Hypothalamus (tissue), 51 donors: ENCODE measurements at regions not wholly inside any gene's neighbourhood (a gene's known extent, or its start where the extent isn't known, plus 50 kb on each side); places are given as distances from the start of the nearest gene placed in this dataset.
"Not testable (repeated sequence)": the region's sequence is repeated elsewhere in the genome, so short reads cannot be mapped to it uniquely, and the experiment has no call there.

Source experiments
- DNase-seq, 51 donors: peaks; one replicate each; lab custom pipeline; 2025; lab: John Stamatoyannopoulos, UW

GRCh38 chrX:67213686-67214085 lies 330.1 kb upstream of the AR start:
- DNase-seq = not testable (repeated sequence)

- no peak for DNase-seq
These were observed 335.9 kb upstream of the AR start for GRCh38 chrX:67207912-67208311.

GRCh38 chrX:67159437-67159836 lies 384.4 kb upstream of the AR start:
- DNase-seq = no peak

GRCh38 chrX:67114635-67115034 lies 429.2 kb upstream of the AR start:
- no peak for DNase-seq

- DNase-seq = no peak
These were observed 438.1 kb upstream of the AR start for GRCh38 chrX:67105758-67106116.

- DNase-seq = no peak
These were observed 438.7 kb upstream of the AR start for GRCh38 chrX:67104982-67105757.

- no peak for DNase-seq
These were observed 443.6 kb upstream of the AR start for GRCh38 chrX:67100031-67100884.

GRCh38 chrX:67094061-67094460 lies 449.8 kb upstream of the AR start:
- no peak for DNase-seq

- no peak for DNase-seq
These were observed 411.9 kb upstream of the EDA2R start for GRCh38 chrX:67050760-67051159.

- DNase-seq = no peak
These were observed 406.0 kb upstream of the EDA2R start for GRCh38 chrX:67044866-67045265.

GRCh38 chrX:67044029-67044653 lies 405.3 kb upstream of the EDA2R start:
- DNase-seq = no peak

GRCh38 chrX:67004451-67004850 lies 365.6 kb upstream of the EDA2R start:
- no peak for DNase-seq

GRCh38 chrX:66994729-66995128 lies 355.9 kb upstream of the EDA2R start:
- no peak for DNase-seq

GRCh38 chrX:66992077-66992476 lies 353.2 kb upstream of the EDA2R start:
- not testable (repeated sequence) for DNase-seq

- DNase-seq = no peak
These were observed 349.5 kb upstream of the EDA2R start for GRCh38 chrX:66988331-66988730.

- DNase-seq = no peak
These were observed 322.8 kb upstream of the EDA2R start for GRCh38 chrX:66961665-66962064.

GRCh38 chrX:66931713-66932112 lies 292.8 kb upstream of the EDA2R start:
- no peak for DNase-seq

- DNase-seq = peak in 1 of 51 donors; percentile 0
These were observed 291.6 kb upstream of the EDA2R start for GRCh38 chrX:66930516-66930915.

- DNase-seq = no peak
These were observed 281.4 kb upstream of the EDA2R start for GRCh38 chrX:66920296-66920695.

- DNase-seq = no peak
These were observed 280.5 kb upstream of the EDA2R start for GRCh38 chrX:66919280-66919832.

GRCh38 chrX:66918511-66918910 lies 279.6 kb upstream of the EDA2R start:
- DNase-seq = no peak
